ENCODE measurements at regions not wholly inside any gene's neighbourhood (a gene's known extent, or its start where the extent isn't known, plus 50 kb on each side); places are given as distances from the start of the nearest gene placed in this dataset.

GRCh38 chr15:96538491-96538890, 208.0 kb downstream of the NR2F2 start:
- no peak for DNase-seq

- DNase-seq = no peak
Measured at GRCh38 chr15:96540283-96540682, 209.8 kb downstream of the NR2F2 start.

- DNase-seq = no peak
Measured at GRCh38 chr15:96542130-96542770, 211.8 kb downstream of the NR2F2 start.

- no peak for DNase-seq
Measured at GRCh38 chr15:96544162-96544756, 213.8 kb downstream of the NR2F2 start.

GRCh38 chr15:96549136-96549535, 218.6 kb downstream of the NR2F2 start:
- no peak for DNase-seq

- no peak for DNase-seq
Measured at GRCh38 chr15:96551196-96551595, 220.7 kb downstream of the NR2F2 start.

- no peak for DNase-seq
Measured at GRCh38 chr15:96551722-96552121, 221.2 kb downstream of the NR2F2 start.

GRCh38 chr15:96553006-96553405, 222.5 kb downstream of the NR2F2 start:
- no peak for DNase-seq

GRCh38 chr15:96553451-96553850, 223.0 kb downstream of the NR2F2 start:
- no peak for DNase-seq

- no peak for DNase-seq
Measured at GRCh38 chr15:96553931-96554330, 223.4 kb downstream of the NR2F2 start.

- no peak for DNase-seq
Measured at GRCh38 chr15:96554541-96554940, 224.0 kb downstream of the NR2F2 start.

GRCh38 chr15:96559087-96559486, 228.6 kb downstream of the NR2F2 start:
- DNase-seq = no peak

- no peak for DNase-seq
Measured at GRCh38 chr15:96559631-96560030, 229.1 kb downstream of the NR2F2 start.

- no peak for DNase-seq
Measured at GRCh38 chr15:96560246-96560895, 229.9 kb downstream of the NR2F2 start.

- no peak for DNase-seq
Measured at GRCh38 chr15:96561593-96561992, 231.1 kb downstream of the NR2F2 start.

GRCh38 chr15:96564546-96564945, 234.0 kb downstream of the NR2F2 start:
- DNase-seq = no peak

GRCh38 chr15:96565266-96565665, 234.8 kb downstream of the NR2F2 start:
- no peak for DNase-seq

GRCh38 chr15:96574782-96575181, 244.3 kb downstream of the NR2F2 start:
- DNase-seq = no peak

GRCh38 chr15:96576596-96576995, 246.1 kb downstream of the NR2F2 start:
- no peak for DNase-seq

GRCh38 chr15:96578393-96578792, 247.9 kb downstream of the NR2F2 start:
- DNase-seq = no peak

GRCh38 chr15:96581371-96581770, 250.9 kb downstream of the NR2F2 start:
- DNase-seq = no peak

- DNase-seq = no peak
Measured at GRCh38 chr15:96582473-96582872, 252.0 kb downstream of the NR2F2 start.

GRCh38 chr15:96583671-96584070, 253.2 kb downstream of the NR2F2 start:
- DNase-seq = no peak
